ENCODE measurements at regions not wholly inside any gene's neighbourhood (a gene's known extent, or its start where the extent isn't known, plus 50 kb on each side); places are given as distances from the start of the nearest gene placed in this dataset.

GRCh38 chr1:81304187-81304586, 496.5 kb upstream of the ADGRL2 start:
- FAIRE-seq: no peak
- POLR2A ChIA-PET (ENCODE audit: partially characterized antibody): no interaction called here
- Histone ChIP-seq H3K9me3 (ENCODE audit: insufficient read depth in 2 of 2, low read depth in 1 of 2, low read length in 1 of 2) (no peaks in the 10 kb centered on the region), H2AFZ (ENCODE audit: low read length) (no peak overlapping the region), H3K4ac (replicated peaks; ENCODE audit: insufficient read length, low read depth, low read length) (no peak overlapping the region), H2BK15ac (ENCODE audit: low read length) (no peak overlapping the region), H3K79me2 (ENCODE audit: control insufficient read depth in 1 of 2, insufficient read depth in 2 of 2, low read length in 2 of 2) (peaks cover 0 to 4% of the 10 kb centered on the region in 2 experiments; a peak in 1 of 4 replicates), H3K4me3 (ENCODE audit: extremely low read depth in 1 of 4, insufficient read depth in 2 of 4, low read depth in 3 of 4, low read length in 4 of 4) (no peak overlapping the region), H3K27me3 (replicated peaks in 1 of 4; ENCODE audit: control insufficient read depth in 3 of 4, extremely low read depth in 1 of 4, insufficient read depth in 3 of 4, low read length in 3 of 4) (no peaks in the 10 kb centered on the region), H4K8ac (ENCODE audit: extremely low read depth, insufficient read depth, low read length) (no peak overlapping the region), H4K91ac (replicated peaks; ENCODE audit: insufficient read length, low read length) (no peak overlapping the region), H3K79me1 (ENCODE audit: low read depth, low read length) (no peaks in the 10 kb centered on the region), H2BK12ac (ENCODE audit: low read depth, low read length) (no peak overlapping the region), H3K14ac (ENCODE audit: insufficient read length) (no peak overlapping the region), H3K18ac (ENCODE audit: extremely low read depth, low read length) (no peak overlapping the region), H3K4me2 (ENCODE audit: insufficient read depth in 1 of 2, low read depth in 2 of 2, low read length in 2 of 2) (no peak overlapping the region), H2AK5ac (ENCODE audit: low read depth, low read length) (no peak overlapping the region), H3K9ac (replicated peaks in 1 of 4; ENCODE audit: extremely low read depth in 1 of 4, low read depth in 3 of 4, low read length in 3 of 4) (no peak overlapping the region), H3K36me3 (ENCODE audit: control insufficient read depth in 2 of 4, insufficient read depth in 4 of 4, low read length in 3 of 4) (no peaks in the 10 kb centered on the region), H2BK5ac (ENCODE audit: low read depth, low read length) (no peak overlapping the region), H4K20me1 (replicated peaks in 1 of 2; ENCODE audit: control insufficient read depth in 1 of 2, insufficient read depth in 2 of 2, low read length in 2 of 2) (no peaks in the 10 kb centered on the region), H2BK120ac (replicated peaks; ENCODE audit: low read depth, low read length) (no peak overlapping the region), H3K56ac (replicated peaks; ENCODE audit: insufficient read length, low read depth, low read length) (no peak overlapping the region), H3K27ac (ENCODE audit: low read depth, low read length) (no peak overlapping the region), H3K23ac (ENCODE audit: insufficient read length) (no peak overlapping the region), H3K4me1 (replicated peaks in 1 of 4; ENCODE audit: control insufficient read depth in 3 of 4, insufficient read depth in 4 of 4, low read length in 3 of 4) (peaks cover 0 to 8% (median 2%) of the 10 kb centered on the region in 4 experiments; a peak in 2 of 7 replicates), H4K5ac (ENCODE audit: insufficient read length, low read depth, low read length) (no peak overlapping the region), H3K23me2 (ENCODE audit: low read depth, low read length) (no peaks in the 10 kb centered on the region), H2BK20ac (ENCODE audit: low read length) (no peak overlapping the region)
- CTCF ChIA-PET (ENCODE audit: partially characterized antibody): no interaction called here
- no peak for DNase-seq (ENCODE audit: low read depth in 1 of 2, low spot score in 2 of 2)
- TF ChIP-seq SP1 (IDR thresholded peaks at IDR 0.05; ENCODE audit: low read depth, low read length) (no peak), TCF12 (IDR thresholded peaks at IDR 0.05; ENCODE audit: low read depth, low read length) (no peak), POLR2AphosphoS5 (IDR thresholded peaks at IDR 0.05; ENCODE audit: low read depth, low read length) (no peak), SP2 (IDR thresholded peaks at IDR 0.05; ENCODE audit: low read length) (no peak), NANOG (IDR thresholded peaks at IDR 0.05; ENCODE audit: insufficient read depth, low read depth, low read length, poor library complexity, severe bottlenecking) (no peak), BCL11A (IDR thresholded peaks at IDR 0.05; ENCODE audit: low read depth in 2 of 2, low read length in 2 of 2) (no peak), CBX8 (IDR thresholded peaks at IDR 0.05; ENCODE audit: borderline replicate concordance, low read depth, low read length) (no peak), EGR1 (IDR thresholded peaks at IDR 0.05; ENCODE audit: borderline replicate concordance, low read depth, low read length) (no peak), SAP30 (IDR thresholded peaks at IDR 0.05; ENCODE audit: insufficient read depth, insufficient replicate concordance, low read length) (no peak), RBBP5 (IDR thresholded peaks at IDR 0.05; ENCODE audit: borderline replicate concordance, low read depth, low read length) (no peak), SIN3A (conservative IDR thresholded peaks at IDR 0.05 in 1 of 2, IDR thresholded peaks at IDR 0.05 in 1 of 2; ENCODE audit: low read depth in 1 of 2, low read length in 2 of 2) (no peak), KDM4A (IDR thresholded peaks at IDR 0.05; ENCODE audit: low read depth, low read length, severe bottlenecking) (no peak), CEBPB (IDR thresholded peaks at IDR 0.05; ENCODE audit: low read depth, low read length) (no peak), GTF2F1 (IDR thresholded peaks at IDR 0.05; ENCODE audit: borderline replicate concordance, low read depth, low read length) (no peak), RAD21 (IDR thresholded peaks at IDR 0.05 in 1 of 2, conservative IDR thresholded peaks at IDR 0.05 in 1 of 2; ENCODE audit: low read depth in 2 of 2, low read length in 2 of 2) (no peak), JUND (IDR thresholded peaks at IDR 0.05; ENCODE audit: low read length) (no peak)

Data from H1 (cell line).